Activated CD4-positive, alpha-beta T cell treated with anti-CD3 and anti-CD28 coated beads, Interleukin-2, amount 50 U/mL, for 4 hours (primary cell): ENCODE measurements at regions not wholly inside any gene's neighbourhood (a gene's known extent, or its start where the extent isn't known, plus 50 kb on each side); places are given as distances from the start of the nearest gene placed in this dataset.
A peak's percentile ranks its signal among the peaks of the same experiment; 100 is the strongest.

Experiments used
- DNase-seq, 2 experiments: peaks; one replicate each; pipeline ENCODE4 v3.0.0-alpha.2; 2020

- no peak for DNase-seq
Measured at GRCh38 chr10:4373098-4373497, 452.9 kb upstream of the AKR1E2 start.

GRCh38 chr10:4372601-4373000 lies 453.4 kb upstream of the AKR1E2 start:
- DNase-seq, result no peak

GRCh38 chr10:4371691-4372295 lies 454.2 kb upstream of the AKR1E2 start:
- DNase-seq, result no peak

- DNase-seq, result no peak
Measured at GRCh38 chr10:4370376-4370775, 455.6 kb upstream of the AKR1E2 start.

GRCh38 chr10:4361581-4361980 lies 464.4 kb upstream of the AKR1E2 start:
- no peak for DNase-seq

- no peak for DNase-seq
Measured at GRCh38 chr10:4359003-4359402, 467.0 kb upstream of the AKR1E2 start.

GRCh38 chr10:4357911-4358310 lies 468.1 kb upstream of the AKR1E2 start:
- DNase-seq, result no peak

GRCh38 chr10:4355350-4355749 lies 470.7 kb upstream of the AKR1E2 start:
- no peak for DNase-seq

GRCh38 chr10:4354382-4354812 lies 471.6 kb upstream of the AKR1E2 start:
- no peak for DNase-seq

GRCh38 chr10:4353964-4354363 lies 472.0 kb upstream of the AKR1E2 start:
- no peak for DNase-seq

- DNase-seq, result no peak
Measured at GRCh38 chr10:4353059-4353655, 472.9 kb upstream of the AKR1E2 start.

- DNase-seq, result no peak
Measured at GRCh38 chr10:4352414-4352961, 473.5 kb upstream of the AKR1E2 start.

- DNase-seq, result no peak
Measured at GRCh38 chr10:4351723-4352413, 474.1 kb upstream of the AKR1E2 start.

- no peak for DNase-seq
Measured at GRCh38 chr10:4347397-4347796, 478.6 kb upstream of the AKR1E2 start.

GRCh38 chr10:4345877-4346646 lies 479.9 kb upstream of the AKR1E2 start:
- DNase-seq, result no peak

- DNase-seq, result peak; percentile 16 to 26
Measured at GRCh38 chr10:4344492-4344994, 481.5 kb upstream of the AKR1E2 start.

- DNase-seq, result no peak
Measured at GRCh38 chr10:4343873-4344272, 482.1 kb upstream of the AKR1E2 start.

GRCh38 chr10:4343091-4343490 lies 482.9 kb upstream of the AKR1E2 start:
- DNase-seq, result no peak

GRCh38 chr10:4338768-4339167 lies 487.2 kb upstream of the AKR1E2 start:
- no peak for DNase-seq

GRCh38 chr10:4337563-4337962 lies 488.4 kb upstream of the AKR1E2 start:
- DNase-seq, result no peak

- no peak for DNase-seq
Measured at GRCh38 chr10:4334871-4335270, 491.1 kb upstream of the AKR1E2 start.

GRCh38 chr10:4334015-4334414 lies 492.0 kb upstream of the AKR1E2 start:
- no peak for DNase-seq

GRCh38 chr10:4333459-4333894 lies 492.5 kb upstream of the AKR1E2 start:
- no peak for DNase-seq
